ENCODE measurements at regions not wholly inside any gene's neighbourhood (a gene's known extent, or its start where the extent isn't known, plus 50 kb on each side); places are given as distances from the start of the nearest gene placed in this dataset.

GRCh38 chr16:55222486-55222885 lies 101.5 kb upstream of the IRX6 start:
- no peak overlapping the region for H3K9ac ChIP-seq (ENCODE audit: control insufficient read depth, extremely low read depth, insufficient read depth, low read length)
- H3K27ac ChIP-seq (ENCODE audit: control insufficient read depth, insufficient read depth, low read length): no peak overlapping the region
- no peaks in the 10 kb centered on the region for H3K79me2 ChIP-seq (ENCODE audit: control insufficient read depth, insufficient read depth, low read length)
- DNase-seq (ENCODE audit: low read depth, low spot score) (no peak), FAIRE-seq (no peak)
- H3K9me3 ChIP-seq (ENCODE audit: control insufficient read depth, low read depth, low read length): peaks cover 2% of the 10 kb centered on the region
- H3K4me2 ChIP-seq (ENCODE audit: control insufficient read depth, extremely low read depth, insufficient read depth, low read depth, low read length): no peak overlapping the region
- H3K36me3 ChIP-seq (ENCODE audit: control insufficient read depth in 2 of 2, extremely low read depth in 1 of 2, insufficient read depth in 2 of 2, low read length in 2 of 2): no peaks in the 10 kb centered on the region
- TF ChIP-seq, protein P1, sequence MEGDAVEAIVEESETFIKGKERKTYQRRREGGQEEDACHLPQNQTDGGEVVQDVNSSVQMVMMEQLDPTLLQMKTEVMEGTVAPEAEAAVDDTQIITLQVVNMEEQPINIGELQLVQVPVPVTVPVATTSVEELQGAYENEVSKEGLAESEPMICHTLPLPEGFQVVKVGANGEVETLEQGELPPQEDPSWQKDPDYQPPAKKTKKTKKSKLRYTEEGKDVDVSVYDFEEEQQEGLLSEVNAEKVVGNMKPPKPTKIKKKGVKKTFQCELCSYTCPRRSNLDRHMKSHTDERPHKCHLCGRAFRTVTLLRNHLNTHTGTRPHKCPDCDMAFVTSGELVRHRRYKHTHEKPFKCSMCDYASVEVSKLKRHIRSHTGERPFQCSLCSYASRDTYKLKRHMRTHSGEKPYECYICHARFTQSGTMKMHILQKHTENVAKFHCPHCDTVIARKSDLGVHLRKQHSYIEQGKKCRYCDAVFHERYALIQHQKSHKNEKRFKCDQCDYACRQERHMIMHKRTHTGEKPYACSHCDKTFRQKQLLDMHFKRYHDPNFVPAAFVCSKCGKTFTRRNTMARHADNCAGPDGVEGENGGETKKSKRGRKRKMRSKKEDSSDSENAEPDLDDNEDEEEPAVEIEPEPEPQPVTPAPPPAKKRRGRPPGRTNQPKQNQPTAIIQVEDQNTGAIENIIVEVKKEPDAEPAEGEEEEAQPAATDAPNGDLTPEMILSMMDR (optimal IDR thresholded peaks at IDR 0.05 in 1 of 3, IDR thresholded peaks at IDR 0.05 in 1 of 3, conservative IDR thresholded peaks at IDR 0.05 in 1 of 3; ENCODE audit: extremely low read depth in 1 of 3, insufficient read depth in 2 of 3, low read length in 3 of 3): no peak
- TF ChIP-seq EZH2 (IDR thresholded peaks at IDR 0.05; ENCODE audit: low read length): no peak
- no peak overlapping the region for H2AFZ ChIP-seq (ENCODE audit: control insufficient read depth, low read length)
- dilution Hi-C loops (cut with MboI; ENCODE audit: extremely low pct_ligation_motif_present, low sequenced_read_pairs): no loop called here
- H3K27me3 ChIP-seq (ENCODE audit: control insufficient read depth, extremely low read depth, insufficient read depth, low read length): no peaks in the 10 kb centered on the region
- no peaks in the 10 kb centered on the region for H3K4me1 ChIP-seq (ENCODE audit: control insufficient read depth, extremely low read depth, insufficient read depth, low read length)
- no peaks in the 10 kb centered on the region for H3K9me1 ChIP-seq (ENCODE audit: control insufficient read depth, extremely low read depth, insufficient read depth, low read length)
- H3K4me3 ChIP-seq (ENCODE audit: control insufficient read depth in 2 of 3, extremely low read depth in 1 of 3, insufficient read depth in 2 of 3, low read depth in 1 of 3, low read length in 3 of 3): no peak overlapping the region
- H4K20me1 ChIP-seq (ENCODE audit: control insufficient read depth, extremely low read depth, insufficient read depth, low read length): no peaks in the 10 kb centered on the region

GRCh38 chr16:55225972-55226542 lies 97.9 kb upstream of the IRX6 start:
- H3K27ac ChIP-seq (ENCODE audit: control insufficient read depth, insufficient read depth, low read length): no peak overlapping the region
- H3K9me3 ChIP-seq (ENCODE audit: control insufficient read depth, low read depth, low read length): peaks cover 2% of the 10 kb centered on the region
- no peaks in the 10 kb centered on the region for H3K79me2 ChIP-seq (ENCODE audit: control insufficient read depth, insufficient read depth, low read length)
- TF ChIP-seq, protein P1 (optimal IDR thresholded peaks at IDR 0.05 in 1 of 3, IDR thresholded peaks at IDR 0.05 in 1 of 3, conservative IDR thresholded peaks at IDR 0.05 in 1 of 3; ENCODE audit: extremely low read depth in 1 of 3, insufficient read depth in 2 of 3, low read length in 3 of 3): no peak
- no peak for TF ChIP-seq EZH2 (IDR thresholded peaks at IDR 0.05; ENCODE audit: low read length)
- DNase-seq (ENCODE audit: low read depth, low spot score) (no peak), FAIRE-seq (no peak)
- no peak overlapping the region for H3K4me2 ChIP-seq (ENCODE audit: control insufficient read depth, extremely low read depth, insufficient read depth, low read depth, low read length)
- H4K20me1 ChIP-seq (ENCODE audit: control insufficient read depth, extremely low read depth, insufficient read depth, low read length): no peaks in the 10 kb centered on the region
- H3K9me1 ChIP-seq (ENCODE audit: control insufficient read depth, extremely low read depth, insufficient read depth, low read length): no peaks in the 10 kb centered on the region
- H3K9ac ChIP-seq (ENCODE audit: control insufficient read depth, extremely low read depth, insufficient read depth, low read length): no peak overlapping the region
- no peaks in the 10 kb centered on the region for H3K36me3 ChIP-seq (ENCODE audit: control insufficient read depth in 2 of 2, extremely low read depth in 1 of 2, insufficient read depth in 2 of 2, low read length in 2 of 2)
- no peak overlapping the region for H3K4me3 ChIP-seq (ENCODE audit: control insufficient read depth in 2 of 3, extremely low read depth in 1 of 3, insufficient read depth in 2 of 3, low read depth in 1 of 3, low read length in 3 of 3)
- dilution Hi-C loops (cut with MboI; ENCODE audit: extremely low pct_ligation_motif_present, low sequenced_read_pairs): no loop called here
- no peaks in the 10 kb centered on the region for H3K27me3 ChIP-seq (ENCODE audit: control insufficient read depth, extremely low read depth, insufficient read depth, low read length)
- no peaks in the 10 kb centered on the region for H3K4me1 ChIP-seq (ENCODE audit: control insufficient read depth, extremely low read depth, insufficient read depth, low read length)
- H2AFZ ChIP-seq (ENCODE audit: control insufficient read depth, low read length): no peak overlapping the region
